ENCODE measurements at regions not wholly inside any gene's neighbourhood (a gene's known extent, or its start where the extent isn't known, plus 50 kb on each side); places are given as distances from the start of the nearest gene placed in this dataset.
"Not testable (repeated sequence)": the region's sequence is repeated elsewhere in the genome, so short reads cannot be mapped to it uniquely, and the experiment has no call there.

GRCh38 chr18:52150050-52150449 lies 189.9 kb upstream of the DCC start:
- in situ Hi-C loops (cut with HindIII; ENCODE audit: low sequenced_read_pairs): no loop called here
- DNase-seq (ENCODE audit: low read depth, low spot score): no peak
- TF ChIP-seq CTCF (IDR thresholded peaks at IDR 0.05; ENCODE audit: low read depth, low read length): no peak
- H3K4me3 ChIP-seq (ENCODE audit: low read depth, low read length): no peak overlapping the region

GRCh38 chr18:52152036-52152435 lies 188.0 kb upstream of the DCC start:
- in situ Hi-C loops (cut with HindIII; ENCODE audit: low sequenced_read_pairs): no loop called here
- peak; percentile 44 for DNase-seq (ENCODE audit: low read depth, low spot score)

DNA sequence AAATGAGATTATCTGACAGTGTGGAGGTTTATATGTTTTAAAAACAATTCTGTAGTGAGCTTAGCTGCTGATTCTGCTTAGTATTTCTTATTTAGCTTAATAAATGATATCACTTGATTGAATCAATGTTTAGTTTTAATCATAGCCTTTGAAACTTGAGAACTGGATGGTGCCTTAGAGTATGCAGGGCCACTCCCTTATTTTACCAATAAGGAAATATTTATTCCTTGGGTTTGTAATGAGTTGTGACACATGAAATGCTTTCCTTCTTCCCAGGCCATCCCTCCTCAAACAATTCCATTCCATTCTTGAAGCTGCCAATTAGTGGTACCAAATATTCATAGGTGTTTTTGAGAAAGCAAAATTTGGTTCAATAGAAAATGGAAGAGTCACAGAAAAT lies 183.8 kb upstream of the DCC start:
- H3K4me3 ChIP-seq (ENCODE audit: low read depth, low read length): no peak overlapping the region
- in situ Hi-C loops (cut with HindIII; ENCODE audit: low sequenced_read_pairs): no loop called here
- no peak for DNase-seq (ENCODE audit: low read depth, low spot score)
- TF ChIP-seq CTCF (IDR thresholded peaks at IDR 0.05; ENCODE audit: low read depth, low read length): no peak

More at GRCh38 chr18:52152036-52152435, 188.0 kb upstream of the DCC start:
- TF ChIP-seq CTCF (IDR thresholded peaks at IDR 0.05; ENCODE audit: low read depth, low read length): no peak
- H3K4me3 ChIP-seq (ENCODE audit: low read depth, low read length): no peak overlapping the region

DNA sequence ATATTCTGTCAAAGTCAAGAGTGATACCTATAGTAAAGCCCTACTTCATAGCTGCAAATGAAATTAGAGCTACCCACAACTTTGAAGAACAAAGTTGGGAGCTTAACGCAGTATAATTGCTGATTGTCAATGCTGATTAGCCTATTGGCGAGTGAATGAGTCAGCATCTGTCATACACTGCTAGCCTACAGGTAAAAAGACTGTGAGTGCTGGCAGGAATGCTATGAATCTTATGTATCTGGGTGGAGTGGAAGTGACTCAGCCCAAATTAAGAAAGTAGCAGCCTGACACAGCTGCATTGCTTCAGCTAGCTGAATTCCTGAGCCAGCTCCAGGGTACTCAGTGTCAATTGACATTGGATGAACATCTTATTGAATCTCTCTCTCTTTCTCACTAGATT lies 179.4 kb upstream of the DCC start:
- H3K4me3 ChIP-seq (ENCODE audit: low read depth, low read length): no peak overlapping the region
- in situ Hi-C loops (cut with HindIII; ENCODE audit: low sequenced_read_pairs): no loop called here
- no peak for TF ChIP-seq CTCF (IDR thresholded peaks at IDR 0.05; ENCODE audit: low read depth, low read length)
- DNase-seq (ENCODE audit: low read depth, low spot score): peak; percentile 8

DNA sequence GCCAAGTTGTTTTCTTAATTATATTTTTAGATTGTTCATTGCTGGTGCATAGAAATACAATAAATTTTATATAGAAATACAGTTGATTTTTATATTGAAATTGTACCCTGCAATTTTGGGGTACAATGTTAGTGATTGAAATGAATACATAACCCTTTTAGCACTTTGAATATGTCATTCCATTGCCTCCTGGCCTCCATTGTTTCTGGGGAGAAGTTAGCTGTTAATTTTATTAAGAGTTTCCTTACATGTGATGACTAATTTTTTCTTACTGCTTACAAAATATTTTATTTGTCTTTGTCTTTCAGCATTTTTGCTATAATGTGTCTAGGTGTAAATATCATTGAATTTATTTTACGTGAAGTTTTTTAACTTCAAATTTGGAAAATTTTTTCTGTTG lies 176.5 kb upstream of the DCC start:
- no peak for DNase-seq (ENCODE audit: low read depth, low spot score)
- TF ChIP-seq CTCF (IDR thresholded peaks at IDR 0.05; ENCODE audit: low read depth, low read length): no peak
- in situ Hi-C loops (cut with HindIII; ENCODE audit: low sequenced_read_pairs): no loop called here
- H3K4me3 ChIP-seq (ENCODE audit: low read depth, low read length): no peak overlapping the region

DNA sequence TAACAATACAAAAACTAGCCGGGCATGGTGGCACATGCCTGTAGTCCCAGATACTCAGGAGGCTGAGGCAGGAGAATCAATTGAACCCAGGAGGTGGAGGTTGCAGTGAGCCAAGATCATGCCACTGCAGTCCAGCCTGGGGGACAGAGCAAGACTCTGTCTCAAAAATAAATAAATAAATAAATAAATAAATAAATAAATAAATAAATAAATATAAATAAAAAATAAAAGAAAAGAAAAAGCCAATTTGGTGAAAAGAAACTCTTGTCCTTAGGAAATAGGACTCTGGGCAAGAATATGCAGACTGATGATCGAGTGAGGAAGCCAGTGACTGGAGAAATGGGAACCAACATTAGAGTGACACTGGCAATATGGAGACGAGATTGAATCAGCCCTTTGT lies 171.9 kb upstream of the DCC start:
- DNase-seq (ENCODE audit: low read depth, low spot score); H3K4me3 ChIP-seq (ENCODE audit: low read depth, low read length); in situ Hi-C loops (cut with HindIII; ENCODE audit: low sequenced_read_pairs): not testable (repeated sequence)

GRCh38 chr18:52174220-52174619 lies 165.8 kb upstream of the DCC start:
- no peak for DNase-seq (ENCODE audit: low read depth, low spot score)
- in situ Hi-C loops (cut with HindIII; ENCODE audit: low sequenced_read_pairs): no loop called here
- TF ChIP-seq CTCF (IDR thresholded peaks at IDR 0.05; ENCODE audit: low read depth, low read length): no peak
- H3K4me3 ChIP-seq (ENCODE audit: low read depth, low read length): no peak overlapping the region
